Keratinocyte (primary cell): ENCODE measurements at regions not wholly inside any gene's neighbourhood (a gene's known extent, or its start where the extent isn't known, plus 50 kb on each side); places are given as distances from the start of the nearest gene placed in this dataset.

Experiments
- DNase-seq: peaks from one replicate; pipeline ENCODE4 v3.0.0-alpha.2; 2011; ENCODE audit warnings: low read depth, missing footprints, low spot score
- FAIRE-seq: peaks from 2 replicates; lab custom pipeline; 2011; peaks lifted over from hg19 to GRCh38; lab: Jason Lieb, UNC
- H2AFZ ChIP-seq: 2 replicates; pipeline ENCODE4 v1.6.0; 2012; ENCODE audit warnings: low read length, control low read depth, inconsistent platforms; ENCODE audit not compliant: control insufficient read depth
- H3K27ac ChIP-seq: 2 replicates; pipeline ENCODE4 v1.5.1; 2011; ENCODE audit warnings: low read length; ENCODE audit not compliant: control insufficient read depth, insufficient read depth
- H3K27me3 ChIP-seq: 3 replicates; pipeline ENCODE4 v1.6.0; 2011; ENCODE audit warnings: low read length; ENCODE audit not compliant: control insufficient read depth, insufficient read depth; ENCODE audit errors: extremely low read depth
- H3K36me3 ChIP-seq, 2 experiments: 2 replicates in 1 of 2; 3 replicates in 1 of 2; pipeline ENCODE4 v1.5.1; 2011; ENCODE audit warnings: low read length in 2 of 2, mild to moderate bottlenecking in 1 of 2; ENCODE audit not compliant: control insufficient read depth in 2 of 2, insufficient read depth in 2 of 2; ENCODE audit errors: extremely low read depth in 1 of 2
- H3K4me1 ChIP-seq: 3 replicates; pipeline ENCODE4 v1.5.1; 2011; ENCODE audit warnings: low read length; ENCODE audit not compliant: control insufficient read depth, insufficient read depth; ENCODE audit errors: extremely low read depth
- H3K4me2 ChIP-seq: 3 replicates; pipeline ENCODE4 v1.6.0; 2011; ENCODE audit warnings: low read depth, low read length; ENCODE audit not compliant: control insufficient read depth, insufficient read depth; ENCODE audit errors: extremely low read depth
- H3K4me3 ChIP-seq, 3 experiments: fragments of 200-600 bp in 1 of 3; sonication (generic) in 1 of 3; 2 replicates in 2 of 3; 3 replicates in 1 of 3; pipeline ENCODE4 v1.5.1; 2011 to 2016; ENCODE audit warnings: low read length in 3 of 3, mild to moderate bottlenecking in 3 of 3, control low read depth in 2 of 3, inconsistent platforms in 1 of 3, low read depth in 1 of 3, mixed read lengths in 1 of 3, mixed run types in 1 of 3, moderate library complexity in 1 of 3; ENCODE audit not compliant: control insufficient read depth in 2 of 3, insufficient read depth in 2 of 3; ENCODE audit errors: extremely low read depth in 1 of 3
- H3K79me2 ChIP-seq: 2 replicates; pipeline ENCODE4 v1.6.0; 2012; ENCODE audit warnings: low read length; ENCODE audit not compliant: control insufficient read depth, insufficient read depth
- H3K9ac ChIP-seq: 3 replicates; pipeline ENCODE4 v1.6.0; 2011; ENCODE audit warnings: low read length; ENCODE audit not compliant: control insufficient read depth, insufficient read depth; ENCODE audit errors: extremely low read depth
- H3K9me1 ChIP-seq: 3 replicates; pipeline ENCODE4 v1.6.0; 2011; ENCODE audit warnings: low read length; ENCODE audit not compliant: control insufficient read depth, insufficient read depth; ENCODE audit errors: extremely low read depth
- H3K9me3 ChIP-seq: 2 replicates; pipeline ENCODE4 v1.5.1; 2012; ENCODE audit warnings: low read depth, low read length; ENCODE audit not compliant: control insufficient read depth
- H4K20me1 ChIP-seq: 3 replicates; pipeline ENCODE4 v1.6.0; 2011; ENCODE audit warnings: low read length; ENCODE audit not compliant: control insufficient read depth, insufficient read depth; ENCODE audit errors: extremely low read depth
- CTCF ChIP-seq, 3 experiments: IDR thresholded peaks in 1 of 3; conservative IDR thresholded peaks in 1 of 3; optimal IDR thresholded peaks in 1 of 3; 2 replicates in 2 of 3; 3 replicates in 1 of 3; pipeline versions ENCODE3 to v1.5.1; 2011; ENCODE audit warnings: low read length in 3 of 3, mild to moderate bottlenecking in 3 of 3, moderate library complexity in 2 of 3, control low read depth in 1 of 3, inconsistent platforms in 1 of 3; ENCODE audit not compliant: insufficient read depth in 2 of 3; ENCODE audit errors: extremely low read depth in 1 of 3
- EZH2 ChIP-seq: IDR thresholded peaks from one replicate; pipeline ENCODE4 v1.6.1; 2012; ENCODE audit warnings: inconsistent platforms, mild to moderate bottlenecking, low read length, moderate library complexity
- dilution Hi-C: fragments of 300-500 bp; cut with MboI; formaldehyde crosslinking; loops from one replicate; pipeline ENCODE4 v1.7.0; 2020; ENCODE audit warnings: low sequenced_read_pairs; ENCODE audit not compliant: extremely low pct_ligation_motif_present

GRCh38 chr6:103784117-103784516 is 1075.6 kb downstream of the HACE1 start:
- H3K4me2 ChIP-seq: no peak overlapping the region

GRCh38 chr6:103783329-103783728 is 1076.4 kb downstream of the HACE1 start:
- no peak for FAIRE-seq

More at GRCh38 chr6:103784117-103784516, 1075.6 kb downstream of the HACE1 start:
- Histone ChIP-seq H3K9ac (no peak overlapping the region), H3K27me3 (no peaks in the 10 kb centered on the region), H3K9me3 (no peaks in the 10 kb centered on the region), H3K27ac (no peak overlapping the region), H3K4me1 (no peaks in the 10 kb centered on the region), H3K4me3 (no peak overlapping the region), H2AFZ (no peak overlapping the region), H3K9me1 (no peaks in the 10 kb centered on the region), H3K36me3 (no peaks in the 10 kb centered on the region), H3K79me2 (no peaks in the 10 kb centered on the region), H4K20me1 (no peaks in the 10 kb centered on the region)
- TF ChIP-seq CTCF (optimal IDR thresholded peaks at IDR 0.05 in 1 of 3, IDR thresholded peaks at IDR 0.05 in 1 of 3, conservative IDR thresholded peaks at IDR 0.05 in 1 of 3; ENCODE audit: extremely low read depth in 1 of 3, insufficient read depth in 2 of 3, low read length in 3 of 3) (no peak), EZH2 (no peak)
- no peak for FAIRE-seq
- dilution Hi-C loops: no loop called here
- no peak for DNase-seq

More at GRCh38 chr6:103783329-103783728, 1076.4 kb downstream of the HACE1 start:
- dilution Hi-C loops: no loop called here
- H3K4me3 ChIP-seq: no peak overlapping the region
- no peak overlapping the region for H3K4me2 ChIP-seq
- no peak overlapping the region for H3K27ac ChIP-seq
- no peak overlapping the region for H2AFZ ChIP-seq
- no peaks in the 10 kb centered on the region for H3K9me1 ChIP-seq
- DNase-seq: no peak
- no peak overlapping the region for H3K9ac ChIP-seq
- TF ChIP-seq EZH2: no peak
- no peak for TF ChIP-seq CTCF (optimal IDR thresholded peaks at IDR 0.05 in 1 of 3, IDR thresholded peaks at IDR 0.05 in 1 of 3, conservative IDR thresholded peaks at IDR 0.05 in 1 of 3; ENCODE audit: extremely low read depth in 1 of 3, insufficient read depth in 2 of 3, low read length in 3 of 3)
- H3K27me3 ChIP-seq: no peaks in the 10 kb centered on the region
- no peaks in the 10 kb centered on the region for H3K36me3 ChIP-seq
- H3K9me3 ChIP-seq: no peaks in the 10 kb centered on the region
- no peaks in the 10 kb centered on the region for H3K4me1 ChIP-seq
- H4K20me1 ChIP-seq: no peaks in the 10 kb centered on the region
- no peaks in the 10 kb centered on the region for H3K79me2 ChIP-seq
